Type B pancreatic cell (in vitro differentiated cells): ENCODE measurements at regions not wholly inside any gene's neighbourhood (a gene's known extent, or its start where the extent isn't known, plus 50 kb on each side); places are given as distances from the start of the nearest gene placed in this dataset.

Experiments
- DNase-seq: peaks from one replicate; pipeline ENCODE4 v3.0.0; 2021; ENCODE audit warnings: mixed read lengths; ENCODE audit not compliant: unreplicated experiment; ENCODE audit errors: extremely low spot score
- H3K27ac Mint-ChIP-seq: 2 replicates; pipeline ENCODE4 v1.8.0; 2021; ENCODE audit warnings: mild to moderate bottlenecking, mixed read lengths
- H3K27me3 Mint-ChIP-seq: 2 replicates; pipeline ENCODE4 v1.8.0; 2021; ENCODE audit warnings: mixed read lengths
- H3K36me3 Mint-ChIP-seq: 2 replicates; pipeline ENCODE4 v1.8.0; 2021; ENCODE audit warnings: mixed read lengths
- H3K4me1 Mint-ChIP-seq: one replicate; pipeline ENCODE4 v1.8.0; 2021; ENCODE audit warnings: mixed read lengths; ENCODE audit not compliant: unreplicated experiment
- H3K4me3 Mint-ChIP-seq: 2 replicates; pipeline ENCODE4 v1.8.0; 2021; ENCODE audit warnings: mild to moderate bottlenecking, mixed read lengths
- H3K9me3 Mint-ChIP-seq: 2 replicates; pipeline ENCODE4 v1.8.0; 2021; ENCODE audit warnings: mixed read lengths
- TF ChIP-seq, protein P1 (sequence below): fragments of 200-600 bp; sonication (generic); conservative IDR thresholded peaks from 2 replicates; pipeline ENCODE4 v1.5.0; 2021; ENCODE audit warnings: antibody characterized with exemption, mild to moderate bottlenecking

GRCh38 chr16:22624038-22624799 lies 113.5 kb downstream of the NPIPB5 start:
- Mint-ChIP-seq H3K36me3 (no peaks in the 10 kb centered on the region), H3K9me3 (no peaks in the 10 kb centered on the region), H3K4me1 (no peaks in the 10 kb centered on the region), H3K27ac (no peak overlapping the region), H3K4me3 (no peak overlapping the region), H3K27me3 (no peaks in the 10 kb centered on the region)
- DNase-seq, result no peak
- TF ChIP-seq, protein P1, sequence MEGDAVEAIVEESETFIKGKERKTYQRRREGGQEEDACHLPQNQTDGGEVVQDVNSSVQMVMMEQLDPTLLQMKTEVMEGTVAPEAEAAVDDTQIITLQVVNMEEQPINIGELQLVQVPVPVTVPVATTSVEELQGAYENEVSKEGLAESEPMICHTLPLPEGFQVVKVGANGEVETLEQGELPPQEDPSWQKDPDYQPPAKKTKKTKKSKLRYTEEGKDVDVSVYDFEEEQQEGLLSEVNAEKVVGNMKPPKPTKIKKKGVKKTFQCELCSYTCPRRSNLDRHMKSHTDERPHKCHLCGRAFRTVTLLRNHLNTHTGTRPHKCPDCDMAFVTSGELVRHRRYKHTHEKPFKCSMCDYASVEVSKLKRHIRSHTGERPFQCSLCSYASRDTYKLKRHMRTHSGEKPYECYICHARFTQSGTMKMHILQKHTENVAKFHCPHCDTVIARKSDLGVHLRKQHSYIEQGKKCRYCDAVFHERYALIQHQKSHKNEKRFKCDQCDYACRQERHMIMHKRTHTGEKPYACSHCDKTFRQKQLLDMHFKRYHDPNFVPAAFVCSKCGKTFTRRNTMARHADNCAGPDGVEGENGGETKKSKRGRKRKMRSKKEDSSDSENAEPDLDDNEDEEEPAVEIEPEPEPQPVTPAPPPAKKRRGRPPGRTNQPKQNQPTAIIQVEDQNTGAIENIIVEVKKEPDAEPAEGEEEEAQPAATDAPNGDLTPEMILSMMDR, result no peak

DNA sequence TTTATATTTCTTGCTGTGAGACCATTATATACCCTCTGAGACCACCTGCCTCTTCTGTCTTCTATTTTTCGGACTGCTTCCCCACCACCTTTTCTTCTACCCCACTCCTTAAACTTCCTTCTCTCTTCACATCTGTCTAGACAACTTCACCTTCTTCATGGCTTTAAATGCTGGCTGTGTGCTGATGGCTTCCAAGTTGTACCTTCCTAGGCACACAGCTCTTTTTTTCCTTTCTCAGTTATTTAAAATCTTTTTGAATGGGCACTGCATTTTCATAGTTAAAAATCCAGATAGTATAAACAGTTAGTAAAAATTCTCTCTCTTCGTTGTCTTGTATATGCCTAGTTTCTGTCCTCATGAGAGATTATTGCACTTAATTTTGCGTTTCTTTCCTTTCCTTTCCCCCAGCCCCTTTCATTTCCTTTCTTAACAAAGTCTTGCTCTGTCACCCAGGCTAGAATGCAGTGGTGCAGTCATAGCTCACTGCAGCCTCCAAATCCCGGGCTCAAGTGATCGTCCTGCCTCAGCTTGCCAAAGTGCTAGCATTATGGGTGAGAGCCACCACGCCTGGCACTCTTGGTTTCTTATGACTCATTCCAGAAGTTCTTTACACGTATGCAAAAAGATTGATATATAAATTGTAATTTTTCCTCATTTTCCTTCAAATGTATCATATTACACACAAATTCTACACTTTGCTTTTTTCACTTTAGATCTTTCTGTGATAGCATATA lies 114.3 kb downstream of the NPIPB5 start:
- no peak overlapping the region for H3K27ac Mint-ChIP-seq
- H3K36me3 Mint-ChIP-seq, result no peaks in the 10 kb centered on the region
- no peak overlapping the region for H3K4me3 Mint-ChIP-seq
- TF ChIP-seq, protein P1, result no peak
- H3K9me3 Mint-ChIP-seq, result no peaks in the 10 kb centered on the region
- DNase-seq, result no peak
- H3K4me1 Mint-ChIP-seq, result no peaks in the 10 kb centered on the region
- no peaks in the 10 kb centered on the region for H3K27me3 Mint-ChIP-seq

GRCh38 chr16:22625967-22626366 lies 115.3 kb downstream of the NPIPB5 start:
- Mint-ChIP-seq H3K4me1 (no peaks in the 10 kb centered on the region), H3K27ac (no peak overlapping the region), H3K27me3 (no peaks in the 10 kb centered on the region), H3K4me3 (no peak overlapping the region), H3K9me3 (no peaks in the 10 kb centered on the region), H3K36me3 (no peaks in the 10 kb centered on the region)
- DNase-seq, result no peak
- TF ChIP-seq, protein P1, result no peak

- TF ChIP-seq, protein P1, result no peak
- no peaks in the 10 kb centered on the region for H3K27me3 Mint-ChIP-seq
- H3K36me3 Mint-ChIP-seq, result no peaks in the 10 kb centered on the region
- H3K4me3 Mint-ChIP-seq, result no peak overlapping the region
- no peak for DNase-seq
- H3K9me3 Mint-ChIP-seq, result no peaks in the 10 kb centered on the region
- H3K27ac Mint-ChIP-seq, result no peak overlapping the region
- H3K4me1 Mint-ChIP-seq, result no peaks in the 10 kb centered on the region
These were observed 116.4 kb downstream of the NPIPB5 start for GRCh38 chr16:22627043-22627442.

- no peak overlapping the region for H3K27ac Mint-ChIP-seq
- H3K27me3 Mint-ChIP-seq, result peaks cover 6% of the 10 kb centered on the region
- no peaks in the 10 kb centered on the region for H3K36me3 Mint-ChIP-seq
- H3K4me1 Mint-ChIP-seq, result no peaks in the 10 kb centered on the region
- no peak for DNase-seq
- TF ChIP-seq, protein P1, result no peak
- no peaks in the 10 kb centered on the region for H3K9me3 Mint-ChIP-seq
- H3K4me3 Mint-ChIP-seq, result no peak overlapping the region
These were observed 118.3 kb downstream of the NPIPB5 start for GRCh38 chr16:22628994-22629393.
